Lower leg skin (tissue), 3 donors: ENCODE measurements at regions not wholly inside any gene's neighbourhood (a gene's known extent, or its start where the extent isn't known, plus 50 kb on each side); places are given as distances from the start of the nearest gene placed in this dataset.

ENCODE experiments used
- POLR2A ChIP-seq, 2 donors: fragments of 450-650 bp; IDR thresholded peaks; one replicate each; pipeline ENCODE4 v1.6.1; 2016 to 2017; ENCODE audit warnings: antibody characterized with exemption in 2 of 2, mild to moderate bottlenecking in 1 of 2, moderate library complexity in 1 of 2
- TF ChIP-seq, protein P1 (sequence below), 3 donors: fragments of 450-650 bp; IDR thresholded peaks; one replicate each; pipeline ENCODE4 v1.5.1; 2016; ENCODE audit warnings: antibody characterized with exemption in 3 of 3, mild to moderate bottlenecking in 3 of 3, moderate library complexity in 2 of 3

DNA sequence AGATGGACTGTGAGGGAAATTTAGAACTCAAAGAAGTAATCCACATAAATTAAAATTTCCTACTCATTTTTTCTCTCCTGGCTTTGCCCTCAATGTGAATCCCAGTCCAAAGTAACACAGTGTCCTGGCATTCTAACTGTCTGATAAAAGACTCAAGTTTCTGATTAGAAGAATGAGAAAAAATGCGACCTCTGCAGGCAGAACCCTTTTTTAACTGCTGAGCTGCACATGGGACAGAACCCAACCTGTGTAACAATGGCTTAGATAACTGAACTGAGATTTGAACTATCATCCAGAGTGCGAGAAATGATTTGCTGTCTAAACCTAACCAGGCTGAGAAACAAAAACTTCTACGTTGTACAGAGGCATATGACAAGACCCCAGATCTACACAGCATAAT is 385.6 kb upstream of the LRRC4C start:
- TF ChIP-seq, protein P1, sequence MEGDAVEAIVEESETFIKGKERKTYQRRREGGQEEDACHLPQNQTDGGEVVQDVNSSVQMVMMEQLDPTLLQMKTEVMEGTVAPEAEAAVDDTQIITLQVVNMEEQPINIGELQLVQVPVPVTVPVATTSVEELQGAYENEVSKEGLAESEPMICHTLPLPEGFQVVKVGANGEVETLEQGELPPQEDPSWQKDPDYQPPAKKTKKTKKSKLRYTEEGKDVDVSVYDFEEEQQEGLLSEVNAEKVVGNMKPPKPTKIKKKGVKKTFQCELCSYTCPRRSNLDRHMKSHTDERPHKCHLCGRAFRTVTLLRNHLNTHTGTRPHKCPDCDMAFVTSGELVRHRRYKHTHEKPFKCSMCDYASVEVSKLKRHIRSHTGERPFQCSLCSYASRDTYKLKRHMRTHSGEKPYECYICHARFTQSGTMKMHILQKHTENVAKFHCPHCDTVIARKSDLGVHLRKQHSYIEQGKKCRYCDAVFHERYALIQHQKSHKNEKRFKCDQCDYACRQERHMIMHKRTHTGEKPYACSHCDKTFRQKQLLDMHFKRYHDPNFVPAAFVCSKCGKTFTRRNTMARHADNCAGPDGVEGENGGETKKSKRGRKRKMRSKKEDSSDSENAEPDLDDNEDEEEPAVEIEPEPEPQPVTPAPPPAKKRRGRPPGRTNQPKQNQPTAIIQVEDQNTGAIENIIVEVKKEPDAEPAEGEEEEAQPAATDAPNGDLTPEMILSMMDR (IDR thresholded peaks at IDR 0.05) = no peak
- TF ChIP-seq POLR2A (IDR thresholded peaks at IDR 0.05) = no peak
